NCI-H446 (cell line): ENCODE measurements at regions not wholly inside any gene's neighbourhood (a gene's known extent, or its start where the extent isn't known, plus 50 kb on each side); places are given as distances from the start of the nearest gene placed in this dataset.

ENCODE experiments used
- DNase-seq, 2 experiments: peaks; one replicate each; lab custom pipeline; 2025; lab: John Stamatoyannopoulos, UW

DNA sequence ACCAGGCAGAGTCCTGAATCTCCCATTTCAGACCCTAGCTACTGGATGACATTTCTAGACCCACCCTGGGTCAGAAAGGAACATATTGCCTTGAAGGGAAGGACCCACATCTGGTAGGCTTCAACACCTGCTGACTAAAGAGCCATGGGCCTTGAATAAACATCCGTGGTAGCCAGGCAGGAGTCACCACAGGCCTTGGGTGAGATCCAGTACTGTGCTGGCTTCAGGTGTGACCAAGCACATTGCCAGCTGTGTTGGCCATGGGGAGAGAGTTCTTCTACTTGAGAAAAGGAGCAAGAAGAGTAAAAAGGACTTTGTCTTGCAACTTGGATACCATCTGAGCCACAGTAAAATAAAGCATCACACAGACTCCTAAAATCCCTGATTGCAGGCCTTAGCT is 332.6 kb downstream of the SLC16A7 start:
- no peak for DNase-seq

DNA sequence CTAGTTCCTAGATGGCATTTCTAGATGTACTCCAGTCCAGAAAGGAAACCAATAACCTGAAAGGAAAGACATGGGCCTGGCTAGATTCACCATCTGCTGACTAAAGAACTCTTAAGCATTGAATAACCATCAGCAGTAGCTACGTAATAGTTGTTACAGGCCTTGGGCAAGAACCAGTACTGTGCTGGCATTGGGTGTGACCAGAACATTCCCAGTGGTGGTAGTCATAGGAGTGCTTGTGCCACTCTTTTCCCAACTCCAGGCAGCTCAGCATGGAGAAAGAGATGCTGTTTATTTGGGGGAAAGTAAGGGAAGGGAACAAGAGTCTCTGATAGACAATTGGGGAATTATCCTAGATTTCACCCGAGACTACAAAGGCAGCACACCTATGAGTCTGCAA is 333.3 kb downstream of the SLC16A7 start:
- no peak for DNase-seq

DNA sequence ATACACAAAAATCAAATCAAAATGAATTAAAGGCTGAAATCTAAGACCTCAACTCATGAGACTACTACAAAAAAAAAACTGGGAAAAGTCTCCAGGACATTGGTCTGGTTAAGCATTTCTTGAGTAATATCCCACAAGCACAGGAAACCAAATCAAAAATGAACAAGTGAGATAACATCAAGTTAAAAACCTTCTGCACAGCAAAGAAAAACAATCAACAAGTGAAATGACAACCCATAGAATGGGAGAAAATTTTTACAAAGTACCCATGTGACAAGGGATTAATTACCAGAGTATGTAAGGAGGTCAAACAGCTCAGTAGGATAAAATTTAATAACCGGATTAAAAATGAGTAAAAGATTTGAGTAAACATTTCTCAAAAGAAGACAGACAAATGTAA is 338.7 kb downstream of the SLC16A7 start:
- no peak for DNase-seq

DNA sequence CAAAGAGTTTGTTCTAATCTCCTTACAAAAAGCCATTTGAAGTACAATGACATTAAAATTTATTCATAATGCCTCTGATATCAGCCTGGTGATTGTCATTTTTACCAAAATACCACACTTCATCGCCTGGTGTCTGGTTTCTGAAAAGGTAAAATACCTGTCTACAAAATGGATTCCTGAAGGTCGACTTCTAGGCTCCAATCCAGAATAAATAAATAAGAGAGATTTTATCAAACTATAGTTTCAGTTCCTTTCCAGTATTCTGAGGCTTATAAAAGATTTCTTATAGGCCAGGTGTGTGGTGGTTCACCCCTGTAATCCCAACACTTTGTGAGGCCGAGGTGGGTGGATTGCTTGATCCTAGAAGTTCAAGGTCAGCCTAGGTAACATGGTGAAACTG is 340.7 kb downstream of the SLC16A7 start:
- no peak for DNase-seq

DNA sequence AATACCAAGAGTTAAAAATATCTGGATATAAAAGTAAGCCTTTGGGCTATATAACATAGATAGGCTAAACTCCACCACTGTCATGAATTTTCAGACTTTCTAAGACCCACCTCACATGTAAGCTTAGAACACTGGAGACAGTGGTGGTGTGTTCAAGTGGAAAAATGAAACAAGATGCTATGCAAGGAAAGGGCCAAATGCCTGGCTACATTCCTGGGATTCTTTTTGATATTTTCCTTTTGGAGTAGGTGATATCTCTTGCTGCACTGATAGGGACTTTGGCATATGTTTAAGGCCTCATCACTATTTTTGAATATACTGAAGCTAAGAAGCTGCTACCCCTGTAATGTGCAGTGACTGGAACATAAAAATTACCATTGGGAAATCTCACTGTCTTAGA is 341.3 kb downstream of the SLC16A7 start:
- DNase-seq = no peak

DNA sequence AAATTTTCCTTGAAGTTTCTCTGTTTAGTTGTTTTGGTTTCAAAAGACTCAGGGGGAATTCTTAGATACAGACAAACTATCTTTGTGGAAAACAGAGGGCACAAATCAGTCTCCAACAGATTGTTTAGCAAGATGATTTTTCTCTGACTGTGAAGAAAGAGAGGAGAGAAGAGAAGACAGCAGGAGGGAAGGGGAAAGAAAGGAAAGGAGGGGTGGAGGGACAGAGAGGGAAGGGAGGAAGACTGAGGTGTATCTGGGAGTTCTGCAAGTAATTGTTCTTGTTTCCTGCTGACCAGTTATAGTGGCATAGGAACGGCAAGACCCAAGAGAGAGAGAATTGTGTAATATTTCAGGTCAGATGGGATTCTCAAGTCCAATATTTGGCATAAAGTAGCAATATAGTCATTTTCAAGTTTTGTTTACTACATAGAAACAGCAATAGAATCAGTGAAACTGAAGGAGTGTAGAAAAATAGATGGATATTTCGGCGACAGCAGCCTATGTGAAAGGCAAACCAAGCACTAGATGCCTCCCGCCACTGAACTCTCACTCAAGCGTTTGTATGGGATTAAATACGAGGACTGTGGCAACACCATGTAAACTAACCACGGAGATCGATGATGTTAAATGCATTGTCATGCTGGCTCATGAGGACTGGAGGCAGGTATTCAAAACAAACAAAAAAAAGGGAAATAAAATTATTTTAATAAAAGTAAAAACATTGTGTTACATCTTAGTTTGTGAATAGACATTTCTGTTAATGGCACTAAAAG is 342.5 kb downstream of the SLC16A7 start:
- DNase-seq = no peak

DNA sequence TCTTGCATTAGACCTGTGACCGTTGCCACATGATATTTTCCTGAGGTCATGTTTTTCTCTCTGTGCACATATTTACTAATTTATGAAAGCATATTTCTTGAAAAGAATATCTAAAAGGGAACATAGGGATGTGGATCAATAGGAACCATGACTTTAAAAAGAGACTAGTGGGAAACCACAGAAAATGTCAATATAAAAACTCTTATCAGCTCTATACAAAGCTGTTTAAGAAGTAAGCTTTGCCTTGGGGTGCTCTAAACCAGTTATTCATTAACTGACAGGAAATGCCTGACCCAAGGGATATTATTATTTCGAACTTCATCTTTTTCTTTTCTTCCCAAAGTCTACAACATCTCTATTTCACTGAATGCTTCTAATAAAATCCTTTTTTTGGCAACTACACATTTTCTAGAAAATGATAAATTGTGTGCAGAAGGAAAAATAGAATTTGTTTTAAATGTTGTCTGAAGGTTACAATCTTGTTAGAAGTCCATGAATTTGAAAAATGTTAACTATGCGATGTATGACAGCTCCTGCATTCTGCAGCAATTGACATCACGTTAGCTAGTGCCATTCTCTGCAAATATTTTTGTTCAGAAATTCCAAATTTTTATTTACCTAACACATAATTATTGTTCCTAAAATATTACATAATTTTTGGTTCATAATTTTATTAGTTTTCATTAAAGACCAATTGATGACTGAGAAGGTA is 345.0 kb downstream of the SLC16A7 start:
- DNase-seq = no peak

DNA sequence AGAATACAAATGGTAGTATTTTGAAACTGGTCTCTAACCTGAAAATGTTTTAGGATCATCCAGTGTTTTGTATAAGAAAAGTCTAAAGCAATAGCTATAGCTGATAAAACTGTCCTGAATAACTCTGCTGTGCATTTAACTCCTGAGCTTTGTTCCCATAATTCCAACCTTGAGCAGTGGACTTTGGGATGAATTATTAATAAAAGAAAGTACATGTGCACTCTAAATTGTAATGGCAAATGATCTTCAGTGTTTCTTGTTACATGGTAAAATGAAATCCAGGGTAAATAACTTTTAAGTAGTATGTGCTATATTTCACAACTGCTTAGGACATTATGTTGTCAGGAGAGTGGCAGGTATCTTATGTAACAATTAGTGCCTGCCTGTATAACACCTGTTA is 345.6 kb downstream of the SLC16A7 start:
- no peak for DNase-seq

DNA sequence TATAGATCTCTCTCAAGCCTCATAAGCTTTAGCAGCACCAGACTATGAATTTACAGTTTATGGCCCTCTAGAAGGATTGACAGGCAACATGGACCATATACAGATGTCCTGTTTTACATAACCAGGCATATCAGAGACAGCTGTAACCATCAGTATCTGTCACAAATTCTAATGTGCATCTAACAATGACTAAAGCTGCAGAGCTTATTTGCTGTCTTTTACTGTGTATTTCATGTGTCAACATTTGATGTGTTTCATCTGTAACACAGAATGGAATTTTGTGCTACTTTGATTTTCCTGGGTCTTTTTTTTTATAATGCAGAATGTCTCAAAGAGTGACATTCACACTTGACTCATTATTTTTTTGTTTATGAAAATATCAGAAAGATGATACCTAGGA is 348.3 kb downstream of the SLC16A7 start:
- no peak for DNase-seq

DNA sequence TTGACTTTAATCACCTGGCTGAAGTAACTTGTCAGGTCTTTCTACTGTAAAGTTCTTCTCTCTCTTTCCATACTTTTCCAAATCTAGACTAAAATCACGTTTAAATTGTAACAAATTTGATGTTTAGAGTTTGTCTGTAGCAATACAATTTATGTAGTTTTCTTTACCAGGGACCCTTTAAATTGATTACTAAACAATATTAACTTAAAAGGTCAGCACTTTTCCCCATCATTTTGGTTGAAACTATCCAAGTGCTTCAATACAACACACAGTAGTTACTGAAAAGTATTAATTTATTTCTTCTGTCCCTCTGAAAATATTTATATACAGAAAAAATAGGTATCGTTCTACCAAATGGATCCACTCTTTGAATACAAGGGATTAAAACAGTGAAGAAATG is 350.8 kb downstream of the SLC16A7 start:
- no peak for DNase-seq

DNA sequence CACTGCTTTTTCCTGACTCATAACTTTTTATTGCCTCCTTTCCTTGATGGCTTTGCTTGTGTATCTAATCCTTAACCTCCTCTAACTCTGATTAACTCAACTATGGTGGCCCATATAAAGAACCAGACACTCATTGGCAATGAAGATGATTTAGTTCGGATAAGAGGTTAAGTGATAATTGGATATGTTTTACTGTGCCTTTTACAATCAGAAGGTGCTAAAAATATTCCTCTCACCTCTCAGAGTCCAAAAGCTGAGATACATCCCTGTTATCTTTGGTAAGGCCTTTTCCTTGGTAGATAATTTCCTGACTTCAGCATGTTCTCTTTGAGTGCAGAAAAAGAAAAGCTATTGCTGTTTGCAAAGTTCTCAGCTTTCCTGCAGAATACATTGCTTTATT is 367.7 kb downstream of the SLC16A7 start:
- DNase-seq = no peak

DNA sequence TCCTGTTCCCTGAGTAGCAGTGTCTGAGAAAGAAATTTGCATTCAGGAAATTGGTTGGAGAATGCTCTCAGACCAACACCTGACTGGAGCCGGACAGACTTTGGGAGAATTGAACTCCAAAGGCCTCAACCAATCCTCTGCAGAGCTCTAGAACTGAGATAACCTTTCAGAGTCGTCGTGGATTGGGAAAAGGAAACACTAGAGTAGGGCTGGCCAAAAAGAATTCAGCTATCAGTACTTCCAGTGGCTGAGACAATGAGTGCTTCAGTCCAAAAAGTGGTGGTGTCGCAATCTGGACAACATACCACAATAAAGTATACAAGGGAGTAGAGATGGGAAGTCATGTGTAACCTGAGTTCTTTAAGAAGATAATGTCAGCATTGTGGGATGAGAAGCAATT is 377.1 kb downstream of the SLC16A7 start:
- no peak for DNase-seq

DNA sequence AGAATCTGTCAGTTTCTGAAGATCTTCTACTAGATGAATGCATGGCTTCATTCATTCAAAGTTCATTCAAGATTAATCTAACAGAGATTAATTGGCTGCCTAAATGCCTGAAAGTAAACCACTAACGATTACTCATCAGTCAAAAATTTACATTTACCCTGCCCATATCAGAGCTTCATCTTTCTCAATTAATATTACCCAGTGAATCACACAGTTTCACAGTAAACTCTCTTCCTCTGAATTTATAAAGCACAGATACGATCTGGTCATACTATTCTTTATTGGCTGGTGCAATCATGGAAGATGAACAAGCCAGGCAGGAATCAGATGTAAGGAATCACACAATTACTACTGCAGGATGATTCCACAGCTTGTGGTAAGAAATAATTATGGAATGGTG is 377.7 kb downstream of the SLC16A7 start:
- DNase-seq = no peak

DNA sequence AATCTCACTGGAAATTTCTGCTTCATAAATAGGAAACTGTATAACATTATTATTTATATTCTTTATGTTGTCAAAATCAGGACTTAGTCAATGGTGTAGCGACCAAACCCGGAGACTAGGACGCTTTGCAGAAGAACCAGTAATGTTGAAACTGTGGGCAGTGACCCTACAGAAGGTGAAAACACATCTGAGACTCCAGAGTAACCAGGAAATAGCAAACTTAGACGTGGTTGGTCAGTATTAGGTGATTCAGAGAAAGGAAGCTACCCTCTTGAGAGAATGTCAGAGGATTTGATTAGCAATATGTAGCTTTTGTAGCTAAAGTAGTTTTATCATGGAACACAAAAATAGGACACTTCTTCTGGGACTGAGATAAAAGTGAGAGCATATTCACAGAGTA is 381.9 kb downstream of the SLC16A7 start:
- DNase-seq = no peak

DNA sequence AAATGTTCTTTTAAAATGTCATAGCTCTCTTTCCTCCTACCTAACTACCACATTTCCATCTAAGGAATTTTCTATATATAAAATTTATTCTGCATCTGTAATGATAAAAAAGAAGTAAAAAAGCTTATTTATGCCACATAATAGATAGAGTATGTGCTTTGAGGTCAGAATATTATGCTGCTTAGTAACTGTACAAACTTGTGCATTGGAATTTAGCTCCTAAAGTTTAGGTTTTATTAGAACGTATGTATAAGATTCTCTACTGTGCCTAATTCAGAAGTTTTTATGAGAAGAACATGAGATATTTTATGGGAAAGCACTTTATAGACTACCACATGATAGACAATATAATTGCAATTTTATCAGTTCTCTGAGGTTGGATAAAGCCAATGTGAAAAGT is 384.6 kb downstream of the SLC16A7 start:
- no peak for DNase-seq

DNA sequence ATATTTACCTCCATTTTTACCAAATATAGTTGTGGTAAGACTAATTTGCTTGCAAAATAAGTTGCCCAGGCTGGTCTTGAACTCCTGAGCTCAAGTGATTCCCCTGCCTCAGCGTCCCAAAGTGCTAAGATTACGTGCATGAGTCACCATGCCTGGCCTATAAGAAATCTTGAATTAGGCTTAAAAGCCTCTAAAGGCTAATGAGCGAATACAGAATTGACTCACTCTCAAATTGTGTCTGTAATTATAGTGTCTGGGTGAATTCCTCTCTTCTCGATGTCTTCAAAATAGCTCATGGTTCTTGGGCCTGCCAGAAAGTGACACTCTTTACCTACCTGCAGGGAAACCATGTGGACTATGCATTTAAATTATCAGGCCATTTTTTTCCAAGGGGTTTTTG is 403.5 kb downstream of the SLC16A7 start:
- no peak for DNase-seq

DNA sequence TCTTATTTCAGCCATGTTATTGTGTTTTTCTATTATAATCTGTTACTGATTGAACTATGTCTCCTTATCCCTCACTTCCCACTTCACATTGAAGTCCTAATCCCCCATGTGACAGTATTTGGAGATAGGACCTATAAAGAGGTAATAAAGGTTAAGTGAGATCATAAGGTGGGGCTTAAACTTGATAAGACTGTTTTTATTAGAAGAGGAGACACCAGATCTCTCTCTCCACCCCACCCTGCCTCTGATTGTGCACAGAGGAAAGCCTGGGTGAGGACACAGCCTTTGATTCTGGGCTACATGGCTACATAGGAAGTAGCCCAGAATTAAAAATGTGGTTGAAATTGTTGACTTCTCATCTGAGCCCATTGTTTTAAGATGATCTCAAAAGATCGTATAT is 414.7 kb downstream of the SLC16A7 start:
- DNase-seq = no peak

DNA sequence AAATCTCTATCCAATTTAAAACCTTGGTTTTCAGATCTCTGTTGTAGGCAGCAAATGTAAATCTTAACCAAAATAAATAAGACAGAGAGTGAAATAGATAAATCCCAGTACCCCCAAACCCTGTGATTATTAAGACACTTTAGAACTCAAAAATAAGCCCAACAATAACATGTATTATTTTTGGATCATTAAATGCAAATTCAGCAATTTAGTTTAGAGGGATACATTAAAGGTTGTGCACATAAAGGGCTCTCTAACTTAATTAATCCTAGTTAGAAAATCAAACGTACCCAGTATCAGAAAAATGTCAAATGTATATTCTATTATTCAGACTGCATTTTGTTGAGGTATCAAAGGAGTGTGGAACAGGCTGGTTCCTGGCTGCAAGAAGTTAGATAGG is 416.8 kb downstream of the SLC16A7 start:
- DNase-seq = no peak

DNA sequence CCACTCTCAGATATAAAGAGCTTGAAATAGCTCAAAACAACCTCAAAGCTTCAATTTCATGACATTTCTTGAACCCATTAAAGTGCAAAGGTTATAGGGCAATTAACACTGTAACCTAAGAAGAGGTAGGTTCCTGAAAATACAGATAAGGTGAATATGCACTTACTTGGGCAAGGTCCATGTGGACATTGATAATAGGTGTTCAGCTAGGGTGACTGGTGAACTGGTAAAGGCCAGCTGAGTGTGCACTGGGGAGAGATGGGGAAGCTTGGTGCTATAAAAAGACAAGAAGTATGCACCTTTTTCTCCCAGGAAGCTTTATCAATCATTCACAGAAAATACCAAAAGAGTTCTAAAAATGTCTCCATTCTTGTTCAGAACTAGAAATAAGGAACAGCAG is 418.6 kb downstream of the SLC16A7 start:
- DNase-seq = no peak

DNA sequence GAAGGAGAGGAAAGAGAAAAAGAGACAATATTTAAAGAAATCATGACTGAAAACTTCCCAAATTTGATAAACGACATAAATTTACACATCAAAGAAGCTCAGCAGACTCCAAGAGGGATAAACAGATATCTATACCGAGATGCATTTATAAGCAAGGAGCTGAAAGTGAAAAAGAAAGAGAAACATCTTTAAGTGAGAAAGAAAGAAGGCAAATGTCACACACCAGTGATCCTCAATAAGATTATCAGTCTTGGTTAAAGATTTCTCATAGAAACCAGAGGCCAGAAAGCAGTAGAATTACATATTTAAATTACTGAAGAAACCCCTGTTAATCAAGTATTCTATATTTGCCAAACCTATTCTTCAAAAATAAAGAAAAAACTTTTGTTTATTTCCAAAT is 424.2 kb downstream of the SLC16A7 start:
- no peak for DNase-seq

DNA sequence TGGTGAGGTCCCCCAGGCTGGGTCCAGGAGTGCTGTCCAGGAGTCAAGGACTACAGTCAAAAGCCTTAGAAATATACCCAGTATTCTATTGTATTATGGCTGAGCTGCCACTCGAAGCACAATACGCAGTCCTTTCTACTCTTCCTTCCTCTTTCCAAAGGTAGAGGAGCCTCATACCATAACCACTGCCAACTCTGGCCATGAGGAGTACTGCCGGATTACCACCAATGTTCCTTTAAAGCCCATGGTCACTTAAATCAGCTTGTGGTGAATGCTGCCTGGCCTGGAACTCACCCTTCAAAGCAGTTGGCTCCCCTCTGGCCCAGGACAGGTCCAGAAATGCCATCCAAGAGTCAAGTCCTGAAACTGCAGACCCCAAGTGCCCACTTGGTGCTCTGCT is 425.4 kb downstream of the SLC16A7 start:
- DNase-seq = no peak

DNA sequence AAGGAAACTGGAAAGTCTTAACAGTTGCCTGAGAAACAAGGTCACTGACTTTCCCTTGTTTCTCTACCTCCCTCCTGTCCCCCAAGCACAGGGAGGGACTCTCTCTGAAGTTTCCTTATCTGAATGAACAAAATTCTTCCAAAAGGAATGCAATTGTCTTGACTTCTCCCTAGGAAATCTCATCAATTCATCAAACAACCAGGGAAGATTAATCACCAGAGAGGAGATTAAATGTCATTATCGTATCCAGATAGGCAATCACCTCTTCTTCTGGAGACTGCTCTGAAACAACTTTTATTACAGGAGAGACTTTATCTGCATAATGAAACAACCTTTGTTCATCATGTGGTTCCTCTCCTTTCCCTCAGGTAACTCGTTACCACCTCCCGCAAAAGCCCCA is 431.4 kb downstream of the SLC16A7 start:
- no peak for DNase-seq

DNA sequence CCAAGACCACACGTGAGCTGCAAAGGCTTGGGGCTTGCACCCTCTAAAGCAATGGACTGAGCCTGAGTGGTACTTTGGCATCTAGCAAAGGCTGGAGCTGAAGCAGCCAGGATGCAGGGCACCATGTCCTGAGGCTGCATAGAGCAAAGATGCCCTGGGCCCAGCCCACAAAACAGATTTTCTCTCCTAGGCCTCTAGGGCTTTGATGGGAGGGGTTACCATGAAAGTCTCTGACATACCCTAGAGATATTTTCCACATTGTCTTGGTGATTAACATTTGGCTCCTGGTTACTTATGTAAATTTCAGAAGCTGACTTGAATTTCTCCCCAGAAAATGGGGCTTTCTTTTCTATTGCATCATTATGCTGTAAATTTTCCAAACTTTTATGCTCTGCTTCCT is 438.3 kb downstream of the SLC16A7 start:
- DNase-seq = no peak

DNA sequence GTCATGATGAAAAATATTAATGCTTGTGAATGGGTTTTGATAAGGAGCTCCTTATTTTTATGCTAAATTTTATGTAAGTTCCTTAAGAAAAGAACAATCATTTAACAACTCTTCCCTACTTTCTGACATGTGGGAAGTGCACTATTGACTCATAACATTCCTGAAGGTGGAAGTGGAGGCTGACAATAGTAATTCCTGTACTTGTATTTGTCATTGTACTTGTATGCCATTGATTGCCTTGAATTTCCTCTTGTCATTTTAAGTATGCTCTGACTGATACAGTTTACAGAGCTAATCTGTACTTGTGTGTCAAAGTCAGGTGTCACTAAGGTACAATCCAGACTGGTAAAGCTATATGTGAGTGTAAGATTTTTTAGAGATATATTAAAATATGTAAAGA is 440.0 kb downstream of the SLC16A7 start:
- DNase-seq = no peak
